Heart left ventricle (tissue), 13 donors: ENCODE measurements at regions not wholly inside any gene's neighbourhood (a gene's known extent, or its start where the extent isn't known, plus 50 kb on each side); places are given as distances from the start of the nearest gene placed in this dataset.

Experiments used
- POLR2A ChIP-seq, 2 donors: fragments of 450-650 bp; IDR thresholded peaks; one replicate each; pipeline ENCODE4 v1.6.1; 2017; ENCODE audit warnings: antibody characterized with exemption in 2 of 2, mild to moderate bottlenecking in 2 of 2, moderate library complexity in 2 of 2
- TF ChIP-seq, protein P1 (sequence below), 12 donors: fragments of 200-600 bp; sonication (generic) in 4 of 12; IDR thresholded peaks; one replicate each; pipeline versions ENCODE4 v1.5.0 to v1.8.0; 2018 to 2022; ENCODE audit warnings: antibody characterized with exemption in 12 of 12, mild to moderate bottlenecking in 5 of 12
- donor health status: ischemic (EF 13 %, LVEDD 7.1; RV severe dilation, severe dysfunction).
- donor health status: DM: no; HTN: yes; CAD: no.
- donor health status: DM: no; HTN: no; CAD: no.
- donor health status: ischemic (EF 25% LVEDD 6.9; RV normal size, moderate dysfunction).
- donor health status: ischemic (EF 25% LVEDD 5.7; RV mildly dilated, moderate dysfunction).
- donor health status: ischemic (EF 35%, LVEDD 5.7; RV mildly dilated, moderate dysfunction).
- donor health status: nonischemic (EF 11% LVEDD 7.7; RV severe dilation, severe dysfunction).
- donor health status: DM: yes; HTN: yes; CAD: no.
- donor health status: PGD.
- donor health status: ischemic (EF 29% LVEDD 5.4; RV normal size, mild dysfunction).
- donor health status: nonischemic (EF 23%, LVEDD 6.1; RV moderate dilation, normal function).

GRCh38 chr3:159182961-159183360, 381.1 kb downstream of the MFSD1 start:
- no peak for TF ChIP-seq POLR2A (IDR thresholded peaks at IDR 0.05)
- TF ChIP-seq, protein P1, sequence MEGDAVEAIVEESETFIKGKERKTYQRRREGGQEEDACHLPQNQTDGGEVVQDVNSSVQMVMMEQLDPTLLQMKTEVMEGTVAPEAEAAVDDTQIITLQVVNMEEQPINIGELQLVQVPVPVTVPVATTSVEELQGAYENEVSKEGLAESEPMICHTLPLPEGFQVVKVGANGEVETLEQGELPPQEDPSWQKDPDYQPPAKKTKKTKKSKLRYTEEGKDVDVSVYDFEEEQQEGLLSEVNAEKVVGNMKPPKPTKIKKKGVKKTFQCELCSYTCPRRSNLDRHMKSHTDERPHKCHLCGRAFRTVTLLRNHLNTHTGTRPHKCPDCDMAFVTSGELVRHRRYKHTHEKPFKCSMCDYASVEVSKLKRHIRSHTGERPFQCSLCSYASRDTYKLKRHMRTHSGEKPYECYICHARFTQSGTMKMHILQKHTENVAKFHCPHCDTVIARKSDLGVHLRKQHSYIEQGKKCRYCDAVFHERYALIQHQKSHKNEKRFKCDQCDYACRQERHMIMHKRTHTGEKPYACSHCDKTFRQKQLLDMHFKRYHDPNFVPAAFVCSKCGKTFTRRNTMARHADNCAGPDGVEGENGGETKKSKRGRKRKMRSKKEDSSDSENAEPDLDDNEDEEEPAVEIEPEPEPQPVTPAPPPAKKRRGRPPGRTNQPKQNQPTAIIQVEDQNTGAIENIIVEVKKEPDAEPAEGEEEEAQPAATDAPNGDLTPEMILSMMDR (IDR thresholded peaks at IDR 0.05): no peak
